ENCODE measurements at regions not wholly inside any gene's neighbourhood (a gene's known extent, or its start where the extent isn't known, plus 50 kb on each side); places are given as distances from the start of the nearest gene placed in this dataset.

DNA sequence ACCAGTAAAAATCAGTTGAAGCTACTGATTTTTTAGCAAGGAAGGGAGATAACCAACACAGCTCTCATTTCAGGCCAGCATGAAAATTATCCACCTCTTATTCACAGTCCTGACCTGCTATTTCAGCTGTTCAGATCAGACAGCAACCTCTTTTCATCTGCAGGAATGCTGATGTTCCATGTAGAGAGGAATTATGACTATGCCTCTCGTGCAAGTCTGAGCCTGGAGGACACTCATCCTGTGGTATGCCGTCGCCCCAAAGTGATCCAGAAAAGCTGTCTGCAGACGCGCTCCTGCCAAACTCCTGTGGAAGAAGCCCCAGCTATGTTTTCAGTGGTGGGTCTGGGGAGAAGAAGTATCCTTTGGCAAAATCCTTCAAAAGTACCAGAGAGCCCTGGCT lies 563.5 kb upstream of the SLITRK1 start:
- no peak overlapping the region for H2AFZ ChIP-seq (ENCODE audit: insufficient read depth, low read depth, low read length, poor library complexity, severe bottlenecking)
- H3K27me3 Mint-ChIP-seq: no peaks in the 10 kb centered on the region
- intact Hi-C loops (cut with micrococcal nuclease): no loop called here

DNA sequence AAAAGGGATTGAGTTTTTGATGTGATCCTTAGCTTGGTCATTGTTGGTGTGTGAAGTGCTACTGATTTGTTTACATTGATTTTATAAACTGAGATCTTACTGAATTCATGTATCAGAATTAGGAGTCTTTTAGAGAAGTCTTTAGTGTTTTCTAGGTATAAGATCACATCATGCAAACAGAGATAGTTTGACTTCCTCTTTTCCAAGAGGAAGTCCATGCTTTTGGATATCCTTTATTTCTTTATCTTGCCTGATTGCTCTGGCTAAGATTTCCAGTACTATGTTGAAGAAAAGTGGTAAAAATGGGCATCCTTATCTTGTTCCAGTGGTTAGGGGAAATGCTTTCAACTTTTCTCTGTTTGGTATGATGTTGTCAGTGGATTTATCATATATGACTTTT lies 561.2 kb upstream of the SLITRK1 start:
- no peak for TF ChIP-seq EZH2 (IDR thresholded peaks at IDR 0.05; ENCODE audit: borderline replicate concordance, insufficient read depth, low read depth, low read length, poor library complexity, severe bottlenecking)
- TF ChIP-seq, protein P1, sequence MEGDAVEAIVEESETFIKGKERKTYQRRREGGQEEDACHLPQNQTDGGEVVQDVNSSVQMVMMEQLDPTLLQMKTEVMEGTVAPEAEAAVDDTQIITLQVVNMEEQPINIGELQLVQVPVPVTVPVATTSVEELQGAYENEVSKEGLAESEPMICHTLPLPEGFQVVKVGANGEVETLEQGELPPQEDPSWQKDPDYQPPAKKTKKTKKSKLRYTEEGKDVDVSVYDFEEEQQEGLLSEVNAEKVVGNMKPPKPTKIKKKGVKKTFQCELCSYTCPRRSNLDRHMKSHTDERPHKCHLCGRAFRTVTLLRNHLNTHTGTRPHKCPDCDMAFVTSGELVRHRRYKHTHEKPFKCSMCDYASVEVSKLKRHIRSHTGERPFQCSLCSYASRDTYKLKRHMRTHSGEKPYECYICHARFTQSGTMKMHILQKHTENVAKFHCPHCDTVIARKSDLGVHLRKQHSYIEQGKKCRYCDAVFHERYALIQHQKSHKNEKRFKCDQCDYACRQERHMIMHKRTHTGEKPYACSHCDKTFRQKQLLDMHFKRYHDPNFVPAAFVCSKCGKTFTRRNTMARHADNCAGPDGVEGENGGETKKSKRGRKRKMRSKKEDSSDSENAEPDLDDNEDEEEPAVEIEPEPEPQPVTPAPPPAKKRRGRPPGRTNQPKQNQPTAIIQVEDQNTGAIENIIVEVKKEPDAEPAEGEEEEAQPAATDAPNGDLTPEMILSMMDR (IDR thresholded peaks at IDR 0.05): no peak
- ChIA-PET POLR2A (no interaction called here), CTCF (no interaction called here)
- Histone ChIP-seq H3K79me2 (ENCODE audit: control insufficient read depth, insufficient read depth, low read length) (no peaks in the 10 kb centered on the region), H3K9me3 (ENCODE audit: control extremely low read depth in 1 of 3, control insufficient read depth in 2 of 3, insufficient read depth in 1 of 3, low read length in 2 of 3) (peaks cover 0 to 8% (median 0%) of the 10 kb centered on the region in 3 donors), H3K4me1 (ENCODE audit: control insufficient read depth in 2 of 2, insufficient read depth in 2 of 2, low read length in 2 of 2) (no peaks in the 10 kb centered on the region), H3K4me3 (ENCODE audit: control extremely low read depth in 1 of 5, extremely low read depth in 1 of 5, insufficient read depth in 1 of 5, low read depth in 2 of 5, low read length in 4 of 5) (no peak overlapping the region), H4K20me1 (ENCODE audit: control insufficient read depth, insufficient read depth, low read length, poor library complexity, severe bottlenecking) (no peaks in the 10 kb centered on the region), H3K27ac (ENCODE audit: low read length in 2 of 2) (no peak overlapping the region), H3K4me2 (replicated peaks; ENCODE audit: low read depth, low read length, poor library complexity, severe bottlenecking) (no peak overlapping the region), H3K9ac (ENCODE audit: low read length) (no peak overlapping the region), H2AFZ (ENCODE audit: insufficient read depth, low read depth, low read length, poor library complexity, severe bottlenecking) (no peak overlapping the region), H3K27me3 (replicated peaks in 1 of 4; ENCODE audit: control extremely low read depth in 1 of 4, control insufficient read depth in 3 of 4, insufficient read depth in 4 of 4, low read length in 3 of 4) (no peaks in the 10 kb centered on the region), H3K36me3 (replicated peaks in 1 of 2; ENCODE audit: control extremely low read depth in 1 of 2, control insufficient read depth in 1 of 2, extremely low read depth in 1 of 2, insufficient read depth in 2 of 2, low read length in 1 of 2) (no peaks in the 10 kb centered on the region)
- Mint-ChIP-seq H3K4me1 (no peaks in the 10 kb centered on the region), H3K4me3 (no peak overlapping the region), H3K9me3 (ENCODE audit: insufficient read depth) (peaks cover 6% of the 10 kb centered on the region), H3K27me3 (no peaks in the 10 kb centered on the region), H3K27ac (no peak overlapping the region)
- ATAC-seq (ENCODE audit: low read depth): no peak
- no peak for DNase-seq
- intact Hi-C loops (cut with micrococcal nuclease): no loop called here

More for the DNA sequence above, 563.5 kb upstream of the SLITRK1 start:
- no peak for DNase-seq
- Histone ChIP-seq H3K27me3 (replicated peaks in 1 of 4; ENCODE audit: control extremely low read depth in 1 of 4, control insufficient read depth in 3 of 4, insufficient read depth in 4 of 4, low read length in 3 of 4) (no peaks in the 10 kb centered on the region), H3K4me3 (ENCODE audit: control extremely low read depth in 1 of 5, extremely low read depth in 1 of 5, insufficient read depth in 1 of 5, low read depth in 2 of 5, low read length in 4 of 5) (no peak overlapping the region), H3K9ac (ENCODE audit: low read length) (no peak overlapping the region), H3K4me1 (ENCODE audit: control insufficient read depth in 2 of 2, insufficient read depth in 2 of 2, low read length in 2 of 2) (no peaks in the 10 kb centered on the region), H3K9me3 (ENCODE audit: control extremely low read depth in 1 of 3, control insufficient read depth in 2 of 3, insufficient read depth in 1 of 3, low read length in 2 of 3) (peaks cover 0 to 8% (median 0%) of the 10 kb centered on the region in 3 donors), H4K20me1 (ENCODE audit: control insufficient read depth, insufficient read depth, low read length, poor library complexity, severe bottlenecking) (no peaks in the 10 kb centered on the region), H3K79me2 (ENCODE audit: control insufficient read depth, insufficient read depth, low read length) (no peaks in the 10 kb centered on the region), H3K36me3 (replicated peaks in 1 of 2; ENCODE audit: control extremely low read depth in 1 of 2, control insufficient read depth in 1 of 2, extremely low read depth in 1 of 2, insufficient read depth in 2 of 2, low read length in 1 of 2) (no peaks in the 10 kb centered on the region), H3K4me2 (replicated peaks; ENCODE audit: low read depth, low read length, poor library complexity, severe bottlenecking) (no peak overlapping the region), H3K27ac (ENCODE audit: low read length in 2 of 2) (no peak overlapping the region)
- ATAC-seq (ENCODE audit: low read depth): no peak
- TF ChIP-seq, protein P1 (IDR thresholded peaks at IDR 0.05): no peak
- no peak for TF ChIP-seq EZH2 (IDR thresholded peaks at IDR 0.05; ENCODE audit: borderline replicate concordance, insufficient read depth, low read depth, low read length, poor library complexity, severe bottlenecking)
- no peak overlapping the region for H3K27ac Mint-ChIP-seq
- ChIA-PET POLR2A (no interaction called here), CTCF (no interaction called here)
- H3K9me3 Mint-ChIP-seq (ENCODE audit: insufficient read depth): peaks cover 6% of the 10 kb centered on the region
- no peak overlapping the region for H3K4me3 Mint-ChIP-seq
- 91% methylated on average over 3 of the region's 5 CpGs for WGBS (ENCODE audit: insufficient coverage)
- H3K4me1 Mint-ChIP-seq: no peaks in the 10 kb centered on the region

All from B cell (primary cell).